Kasumi-1 (cell line): ENCODE measurements at regions not wholly inside any gene's neighbourhood (a gene's known extent, or its start where the extent isn't known, plus 50 kb on each side); places are given as distances from the start of the nearest gene placed in this dataset.
A peak's percentile ranks its signal among the peaks of the same experiment; 100 is the strongest.
"Not testable (repeated sequence)": the region's sequence is repeated elsewhere in the genome, so short reads cannot be mapped to it uniquely, and the experiment has no call there.

ENCODE experiments used
- DNase-seq, 2 experiments: peaks; one replicate each; lab custom pipeline; 2025; lab: John Stamatoyannopoulos, UW

GRCh38 chr13:56459286-56459685 is 681.4 kb upstream of the PRR20A start:
- no peak for DNase-seq

DNA sequence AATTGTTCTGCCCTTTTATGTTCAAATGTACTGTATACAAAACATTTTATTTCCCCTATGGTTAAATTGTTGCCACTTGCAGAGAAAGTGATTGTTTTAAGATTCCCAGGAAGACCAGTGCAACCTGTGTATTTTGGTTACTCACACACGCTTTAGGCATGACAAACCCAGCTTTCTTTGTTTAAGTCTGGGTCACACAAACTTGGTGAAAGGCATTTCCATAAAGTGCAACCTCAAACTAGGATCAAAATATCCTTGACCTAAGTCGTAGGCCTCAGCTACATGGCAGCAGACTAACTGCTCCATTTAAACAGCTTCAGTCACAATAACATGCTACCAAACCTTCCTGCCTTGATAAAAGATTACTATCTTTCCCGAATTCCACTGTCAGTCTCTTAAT is 639.0 kb upstream of the PRR20A start:
- DNase-seq, result no peak

DNA sequence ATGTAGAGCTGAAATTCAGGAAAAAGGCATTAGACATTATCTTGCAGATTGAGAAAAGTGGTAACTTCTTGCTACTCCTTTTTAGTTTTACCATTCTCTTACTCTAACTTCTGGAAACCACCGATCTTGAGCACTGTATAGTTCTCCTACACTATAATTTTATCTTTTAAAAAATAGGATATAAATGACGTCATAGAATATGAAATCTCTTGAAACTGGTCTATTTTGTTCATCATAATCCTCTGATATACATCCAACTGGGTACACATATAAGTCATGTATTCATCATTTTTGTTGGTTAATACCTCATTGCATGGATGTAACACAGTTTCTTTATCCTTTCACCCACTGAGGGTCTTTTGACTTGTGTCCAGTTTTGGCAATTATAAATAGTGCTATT is 629.9 kb upstream of the PRR20A start:
- no peak for DNase-seq

DNA sequence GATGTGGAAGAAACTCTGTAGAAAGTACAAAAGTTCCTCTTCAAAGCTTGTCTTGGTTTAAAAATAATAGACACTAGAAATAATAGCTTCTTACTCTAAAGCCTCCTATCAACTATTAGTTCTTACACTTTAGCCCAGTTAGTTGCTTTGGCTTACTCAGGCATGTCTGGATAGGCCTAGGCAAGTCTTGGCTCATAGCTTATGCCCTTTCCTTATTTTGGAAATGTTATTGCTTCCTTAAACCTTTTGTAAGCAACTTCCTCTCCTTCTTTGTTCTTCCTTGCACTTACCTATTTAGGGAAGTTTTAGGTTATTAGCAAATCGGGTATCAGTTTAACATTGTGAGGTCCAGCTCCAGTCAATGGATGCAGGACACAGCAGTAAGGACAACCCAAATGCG is 628.4 kb upstream of the PRR20A start:
- DNase-seq, result not testable (repeated sequence)

DNA sequence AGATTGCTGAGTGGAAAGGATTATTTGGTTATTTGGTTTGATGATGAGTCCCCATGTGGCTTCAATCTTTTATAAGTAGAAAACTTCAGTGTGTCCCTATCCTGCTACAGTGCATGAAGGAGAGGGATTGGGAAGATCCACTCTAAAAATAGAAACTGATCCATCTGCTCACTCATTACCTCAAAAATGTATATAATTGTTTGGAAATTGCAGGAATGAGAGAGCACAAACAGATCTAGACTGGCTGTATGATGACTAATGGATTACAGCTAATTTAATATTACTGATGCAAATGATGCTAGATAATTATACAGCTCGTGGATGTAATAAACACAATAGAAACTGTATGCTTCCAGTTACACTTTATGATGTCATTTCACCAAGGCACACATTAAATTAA is 625.3 kb upstream of the PRR20A start:
- no peak for DNase-seq

DNA sequence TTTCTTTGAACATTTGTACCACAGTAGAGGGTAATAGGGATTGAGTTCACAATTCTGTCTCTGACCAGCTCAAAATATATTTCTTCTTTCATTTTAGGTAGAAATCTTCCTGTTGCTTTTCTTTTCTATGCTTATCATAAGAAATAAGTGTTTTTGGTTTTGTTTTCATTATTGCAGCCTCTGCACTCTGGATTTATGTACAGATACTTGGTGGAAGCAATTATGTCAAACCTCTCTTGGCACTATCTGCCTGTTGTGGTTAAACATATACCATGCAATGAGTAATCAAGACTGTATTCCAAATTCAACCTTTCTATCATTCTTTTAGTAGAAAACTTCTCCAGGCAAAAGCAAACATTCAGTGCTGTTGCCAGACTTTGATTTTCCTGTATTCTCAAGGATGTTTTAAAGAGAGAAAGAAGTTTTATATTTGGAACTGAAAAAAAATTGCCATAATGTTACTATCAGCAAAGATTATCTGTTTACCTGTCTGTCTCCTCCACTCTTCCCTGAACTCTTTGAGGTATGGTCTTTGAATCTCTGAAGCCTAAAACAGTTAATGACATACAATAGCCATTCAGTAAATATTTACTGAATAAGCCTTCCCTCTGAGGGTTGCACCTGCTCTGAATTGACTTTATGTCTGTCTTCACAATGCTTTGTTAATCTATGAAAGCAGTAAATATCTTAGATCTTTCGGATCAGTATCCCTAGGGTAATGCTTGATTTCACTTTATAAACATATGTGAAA is 612.5 kb upstream of the PRR20A start:
- DNase-seq, result no peak

DNA sequence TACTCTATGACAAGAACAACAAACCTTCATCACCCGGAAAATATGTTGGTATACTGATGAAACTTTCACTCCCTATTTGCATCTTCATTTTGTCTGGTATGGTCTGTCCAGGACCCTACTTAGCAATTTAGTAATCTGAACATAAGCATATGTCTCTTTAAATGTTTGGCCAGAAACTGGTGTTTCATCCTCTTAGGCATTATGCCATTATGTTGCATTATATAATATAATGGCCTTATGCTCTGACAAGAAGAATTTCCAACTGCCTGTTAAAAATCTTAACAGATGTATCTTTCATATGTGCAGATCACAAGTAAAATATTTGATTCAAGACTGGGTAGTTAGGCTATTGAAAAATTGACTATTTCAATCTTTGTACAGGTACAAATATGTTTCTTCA is 610.6 kb upstream of the PRR20A start:
- no peak for DNase-seq

GRCh38 chr13:56547921-56548320 is 592.8 kb upstream of the PRR20A start:
- DNase-seq, result not testable (repeated sequence)

GRCh38 chr13:56558698-56559320 is 581.9 kb upstream of the PRR20A start:
- no peak for DNase-seq

- peak; percentile 50 to 68 for DNase-seq
Observed at GRCh38 chr13:56561327-56561726, 579.4 kb upstream of the PRR20A start.

GRCh38 chr13:56563663-56564062 is 577.1 kb upstream of the PRR20A start:
- no peak for DNase-seq

DNA sequence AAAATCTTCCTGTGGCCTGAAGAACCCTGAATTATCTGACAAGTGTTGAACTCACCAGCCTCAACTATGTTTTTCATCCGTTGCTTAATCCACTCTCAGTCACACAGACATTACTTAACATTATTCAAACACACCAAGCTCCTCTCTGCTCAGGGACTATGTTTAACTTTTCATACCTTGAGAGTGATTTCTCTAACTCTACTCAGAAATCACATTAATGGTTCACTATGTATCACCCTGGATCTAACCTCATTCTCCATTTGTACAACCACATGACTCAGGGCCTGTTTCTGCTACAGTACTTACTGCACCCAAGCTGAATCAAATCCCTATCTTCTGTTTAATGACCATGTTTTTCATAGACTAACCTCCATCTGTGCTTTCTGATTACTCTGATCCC is 553.7 kb upstream of the PRR20A start:
- no peak for DNase-seq

DNA sequence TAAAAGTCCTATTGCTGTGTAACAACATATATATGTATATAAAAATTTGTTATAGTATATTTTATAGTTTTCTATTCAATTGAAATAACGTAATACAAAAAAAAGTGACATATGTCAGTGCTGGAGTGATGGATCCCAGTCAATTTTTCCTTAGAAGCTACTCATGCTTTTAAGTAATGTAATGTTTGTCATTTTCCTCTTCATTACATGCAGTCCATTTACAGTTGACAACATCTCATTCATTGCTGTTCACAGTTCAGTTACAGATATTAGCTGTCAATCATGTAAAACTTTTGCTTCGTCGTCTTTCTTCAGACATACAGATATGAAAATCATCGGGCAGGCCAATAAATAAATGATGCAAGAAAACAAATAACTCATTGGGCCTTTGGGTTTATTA is 525.1 kb upstream of the PRR20A start:
- no peak for DNase-seq

- DNase-seq, result no peak
Observed at GRCh38 chr13:56622840-56623239, 517.9 kb upstream of the PRR20A start.

DNA sequence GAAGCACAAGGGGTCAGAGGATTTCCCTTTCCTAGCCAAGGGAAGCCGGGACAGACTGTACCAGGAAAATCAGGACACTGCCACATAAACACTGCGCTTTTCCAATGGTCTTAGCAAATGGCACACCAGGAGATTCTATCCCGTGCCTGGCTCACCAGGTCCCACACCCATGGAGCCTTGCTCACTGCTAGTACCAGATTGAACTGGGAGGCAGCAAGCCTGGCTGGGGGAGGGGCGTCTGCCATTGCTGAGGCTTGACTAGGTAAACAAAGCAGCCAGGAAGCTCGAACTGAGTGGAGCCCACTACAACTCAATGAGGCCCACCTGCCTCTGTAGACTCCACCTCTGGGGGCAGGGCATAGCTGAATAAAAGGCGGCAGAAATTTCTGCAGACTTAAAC is 511.8 kb upstream of the PRR20A start:
- not testable (repeated sequence) for DNase-seq

- not testable (repeated sequence) for DNase-seq
Observed at GRCh38 chr13:56631060-56631459, 509.7 kb upstream of the PRR20A start.

GRCh38 chr13:56653043-56653442 is 487.7 kb upstream of the PRR20A start:
- no peak for DNase-seq

- no peak for DNase-seq
Observed at GRCh38 chr13:56659041-56659471, 481.7 kb upstream of the PRR20A start.

DNA sequence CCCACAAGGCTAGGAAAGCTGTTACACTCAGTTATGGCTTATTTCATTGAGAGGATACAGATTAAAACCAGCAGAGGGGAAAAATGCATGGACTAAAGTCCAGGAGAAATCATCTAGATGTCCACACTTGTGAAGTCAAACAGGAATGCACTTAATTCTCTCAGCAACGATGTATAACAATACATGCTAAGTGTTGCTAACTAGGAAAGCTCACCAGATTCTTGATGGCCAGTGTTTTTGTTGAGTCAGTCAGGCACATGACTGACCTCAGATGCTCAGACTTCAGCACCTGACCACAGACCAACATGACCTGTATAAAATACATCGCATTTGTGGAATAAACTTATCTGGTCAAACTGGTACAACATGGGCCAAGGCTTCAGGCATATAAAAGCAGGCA is 470.2 kb upstream of the PRR20A start:
- no peak for DNase-seq

DNA sequence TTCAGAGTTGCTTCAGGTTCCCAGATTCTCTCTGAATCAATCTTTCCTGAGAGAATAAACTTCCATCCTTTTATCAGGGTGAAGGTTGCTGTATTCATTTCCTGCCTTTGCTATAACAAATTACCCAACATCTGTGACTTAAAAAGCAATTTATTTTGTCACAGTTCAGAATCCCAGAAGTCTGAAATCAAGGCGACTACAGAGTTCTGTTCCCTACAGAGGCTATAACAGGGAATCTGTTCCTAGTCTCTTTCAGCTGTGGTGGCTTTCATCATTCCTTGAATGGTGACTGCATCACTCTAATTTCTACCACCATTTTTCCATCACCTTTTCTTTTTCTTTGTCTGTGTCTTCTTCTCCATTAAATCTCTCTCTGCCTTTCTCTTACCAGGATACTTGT is 459.3 kb upstream of the PRR20A start:
- DNase-seq, result no peak

DNA sequence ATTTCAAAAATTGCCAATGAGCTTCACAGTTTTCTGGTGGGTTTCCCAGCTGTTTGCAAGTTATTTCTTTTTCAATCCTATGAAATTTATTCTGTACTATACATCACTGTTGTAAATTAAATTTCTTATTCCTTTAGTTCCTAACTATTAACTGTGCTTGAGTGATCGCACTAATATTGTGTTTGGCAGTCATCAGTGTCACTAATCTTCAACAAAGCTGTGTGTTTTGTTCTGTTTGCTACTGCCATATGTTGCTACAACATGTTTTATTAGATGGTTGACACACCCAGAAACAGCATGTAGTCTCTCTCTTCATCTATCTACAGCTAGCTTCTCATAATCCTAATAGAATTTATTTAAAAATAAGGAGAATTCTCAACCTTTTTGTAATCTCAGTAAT is 453.6 kb upstream of the PRR20A start:
- DNase-seq, result no peak

GRCh38 chr13:56697011-56697410 is 443.7 kb upstream of the PRR20A start:
- no peak for DNase-seq

GRCh38 chr13:56700324-56700723 is 440.4 kb upstream of the PRR20A start:
- DNase-seq, result no peak

- DNase-seq, result no peak
Observed at GRCh38 chr13:56706485-56706884, 434.2 kb upstream of the PRR20A start.
